HG03196 (cell line): ENCODE measurements at regions not wholly inside any gene's neighbourhood (a gene's known extent, or its start where the extent isn't known, plus 50 kb on each side); places are given as distances from the start of the nearest gene placed in this dataset.

Source experiments
- ATAC-seq: cut with Tn5 transposase; IDR thresholded peaks from one replicate; pipeline ENCODE4 v1.9.1; 2021; ENCODE audit not compliant: unreplicated experiment

DNA sequence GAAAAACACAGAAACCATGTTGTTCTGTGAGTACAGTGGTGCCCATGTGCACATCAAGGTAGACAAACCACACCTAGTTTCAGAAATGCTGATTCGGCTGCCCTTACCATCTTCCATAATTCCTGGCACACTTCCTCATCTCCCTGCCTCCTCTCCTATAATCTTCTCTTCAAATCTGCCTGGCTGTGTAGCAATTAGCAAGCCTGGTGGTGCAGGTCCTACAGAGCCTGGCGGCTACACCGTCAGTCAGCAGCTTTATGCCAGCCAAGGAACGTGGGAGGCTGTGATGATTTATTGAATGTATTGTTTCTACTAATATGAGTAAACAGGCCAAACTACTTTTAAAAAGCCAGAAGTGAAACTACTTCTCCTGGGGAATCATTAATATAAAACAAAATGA is 106.8 kb downstream of the SEMA6D start:
- no peak for ATAC-seq

DNA sequence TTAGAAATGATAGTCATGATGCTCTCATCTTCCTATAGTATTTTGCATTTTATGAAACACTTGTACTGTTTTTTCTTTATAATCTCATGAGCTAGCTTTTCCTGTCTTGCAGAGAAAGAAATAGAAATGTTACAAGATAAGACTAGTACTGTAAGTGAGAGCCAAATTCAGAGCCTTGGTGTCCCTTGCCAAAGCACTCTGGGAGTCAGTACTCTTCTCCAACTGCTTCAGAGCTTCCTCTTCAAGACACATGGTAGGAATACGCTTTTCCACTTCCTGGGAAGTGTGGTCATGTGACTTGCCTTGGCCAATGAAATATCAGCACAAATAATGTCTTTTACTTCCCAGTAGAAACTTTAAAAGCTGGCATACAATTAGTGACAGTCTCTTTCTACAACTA is 112.4 kb downstream of the SEMA6D start:
- no peak for ATAC-seq

DNA sequence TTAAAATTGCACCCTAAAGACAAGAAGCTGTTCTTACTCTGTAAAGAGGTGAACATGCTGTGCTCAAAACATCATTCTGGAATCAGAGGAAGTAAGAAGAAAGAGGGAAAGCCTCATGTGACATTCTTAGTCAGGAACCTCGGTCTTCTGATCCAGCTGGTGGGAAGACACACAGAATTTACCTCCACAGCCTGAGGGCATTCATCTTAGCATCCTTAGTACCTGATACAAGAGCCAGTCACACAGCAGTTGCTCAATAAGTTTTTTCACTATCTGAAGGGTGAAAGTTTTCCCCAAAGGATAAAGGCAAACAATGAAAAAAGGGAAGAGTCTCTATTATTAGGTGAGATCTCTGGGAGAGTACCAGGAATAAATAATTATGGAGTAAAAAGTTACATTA is 116.8 kb downstream of the SEMA6D start:
- ATAC-seq: no peak

DNA sequence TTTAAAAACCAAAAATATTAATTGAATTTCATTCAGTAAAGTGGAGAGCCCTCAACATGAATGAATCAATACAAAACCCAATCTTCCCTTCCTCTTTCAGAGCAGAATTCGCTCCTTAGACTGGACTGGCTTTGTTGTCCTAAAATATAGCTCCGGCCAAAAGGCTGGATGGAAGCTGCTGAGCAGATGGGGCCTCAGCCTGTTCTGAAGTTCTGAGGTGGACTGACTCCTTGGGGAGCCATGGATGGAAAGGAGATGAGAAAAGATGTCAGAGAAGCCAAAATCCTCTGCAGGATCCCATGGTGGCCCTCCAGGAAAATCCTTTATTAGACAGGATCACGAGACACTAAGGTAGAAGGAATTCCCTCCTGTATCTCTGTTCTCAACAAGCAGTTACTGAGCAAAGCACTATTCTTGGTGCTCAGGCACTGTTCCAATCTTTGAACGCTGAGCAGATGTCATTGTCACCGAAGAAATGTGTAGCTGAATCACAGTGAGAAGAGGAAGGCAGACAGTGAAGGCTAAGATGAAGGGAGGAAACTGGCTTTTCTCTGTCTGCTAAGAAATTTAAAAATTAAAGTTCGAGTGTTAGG is 122.0 kb downstream of the SEMA6D start:
- ATAC-seq: no peak

DNA sequence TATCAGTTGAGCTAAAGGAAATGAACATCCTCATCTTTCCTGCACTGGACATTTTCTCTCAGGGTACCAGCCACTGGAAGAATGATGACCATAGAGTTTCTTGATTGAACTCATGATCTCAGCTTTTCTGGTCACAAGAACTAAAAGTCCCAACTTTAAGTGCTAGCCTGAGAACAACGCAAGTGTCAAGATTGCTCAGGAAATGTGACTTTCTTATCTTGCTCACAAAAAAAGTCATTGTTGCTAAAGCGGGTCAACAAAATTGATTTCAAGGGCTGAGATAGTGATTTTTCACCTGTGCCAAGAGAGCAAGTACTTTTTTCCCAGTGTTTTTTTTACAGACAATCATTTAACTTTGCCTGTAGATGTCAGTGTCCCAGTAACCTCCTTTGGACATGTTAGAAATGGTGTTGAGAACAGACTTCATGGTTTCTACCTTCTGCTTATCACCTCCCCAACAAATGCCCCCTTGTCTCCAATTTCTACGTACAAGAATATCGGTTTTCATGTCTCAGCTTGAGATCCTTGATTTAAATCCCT is 125.9 kb downstream of the SEMA6D start:
- ATAC-seq: no peak

DNA sequence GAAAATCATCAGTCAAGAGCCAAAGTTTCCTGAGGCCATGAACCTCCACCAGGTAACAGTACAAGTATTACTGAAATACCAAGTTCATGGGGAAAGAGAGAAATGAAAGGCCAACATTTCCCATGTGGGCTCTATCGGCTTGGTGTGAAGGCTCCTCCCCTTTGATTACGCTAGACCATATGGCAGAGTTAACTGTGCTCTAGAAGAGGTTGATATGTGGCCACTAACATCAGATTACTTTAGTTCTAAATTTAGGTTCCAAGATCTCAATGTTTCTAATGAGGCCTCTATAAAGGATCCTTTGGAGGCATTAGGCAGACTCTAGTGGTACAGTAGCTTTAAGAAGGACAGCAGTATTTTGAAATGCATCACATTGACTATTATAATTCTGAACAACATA is 127.1 kb downstream of the SEMA6D start:
- ATAC-seq: no peak

DNA sequence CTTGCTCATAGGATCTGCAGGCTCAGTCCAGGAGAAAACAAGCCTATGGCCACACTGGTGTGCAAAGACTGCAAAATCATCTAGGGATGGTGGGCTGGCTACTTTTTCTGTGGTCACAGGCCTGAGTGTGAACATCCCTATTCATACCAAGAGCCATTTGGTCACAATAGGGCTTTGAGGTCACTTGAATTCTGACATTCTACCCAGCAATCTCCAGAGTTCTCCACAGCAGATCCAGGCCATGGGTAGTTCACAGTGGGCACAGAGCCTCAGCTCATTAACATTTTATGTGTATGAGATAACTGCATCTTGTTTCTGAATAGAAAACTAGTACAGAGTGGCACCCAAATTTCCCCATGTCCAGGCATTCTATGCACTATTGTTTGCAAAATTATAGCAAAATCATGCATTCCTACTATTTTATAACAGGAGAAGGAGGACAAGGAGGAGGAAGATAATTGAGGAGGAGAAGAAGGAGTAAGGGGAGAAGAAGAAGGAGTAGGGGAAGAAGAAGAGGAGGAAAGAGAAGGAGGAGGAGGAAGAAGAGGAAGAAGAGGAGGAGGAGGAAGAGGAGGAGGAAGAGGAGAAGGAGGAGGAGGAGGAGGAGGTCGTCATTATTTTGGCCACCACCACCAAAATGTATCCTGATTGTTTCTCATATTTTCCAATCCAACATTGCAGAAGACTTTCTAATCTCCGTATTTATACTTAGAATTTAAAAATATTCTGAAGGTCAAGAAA is 129.0 kb downstream of the SEMA6D start:
- ATAC-seq: no peak

DNA sequence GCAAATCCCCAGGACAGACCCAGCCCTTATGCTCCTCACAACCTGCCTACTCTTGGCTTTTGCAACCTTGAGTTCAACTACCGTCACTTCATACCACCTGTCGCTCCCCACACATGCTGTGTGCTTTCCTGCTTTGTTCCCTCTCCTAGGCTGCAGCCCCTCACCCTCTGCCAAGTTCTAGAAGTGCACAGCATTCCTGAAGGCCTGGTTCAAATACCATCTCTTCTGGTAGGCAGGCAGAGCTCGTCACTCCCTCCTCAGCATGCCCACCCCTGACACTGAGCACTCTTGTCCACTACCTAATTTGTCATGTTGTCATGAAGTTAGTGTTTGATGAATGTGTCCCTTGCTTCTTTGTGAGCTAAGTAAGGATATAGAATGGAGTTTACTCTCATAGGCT is 129.6 kb downstream of the SEMA6D start:
- ATAC-seq: no peak

DNA sequence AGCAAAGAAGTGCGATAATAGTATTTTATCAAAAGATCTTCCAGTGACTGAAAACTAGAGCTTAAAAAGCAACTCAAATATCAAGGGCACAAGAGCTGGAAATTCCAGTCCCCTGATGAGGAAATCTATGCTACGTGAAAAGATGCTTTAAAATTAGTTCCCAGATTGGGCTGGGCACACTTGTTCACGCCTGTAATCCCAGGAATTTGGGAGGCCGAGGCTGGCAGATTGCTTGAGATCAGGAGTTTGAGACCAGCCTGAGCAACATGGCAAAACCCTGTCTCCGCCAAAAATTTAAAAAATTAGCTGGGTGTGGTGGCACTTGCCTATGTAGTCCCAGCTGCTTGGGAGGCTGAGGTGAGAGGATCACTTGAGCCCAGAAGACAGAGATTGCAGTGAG is 138.8 kb downstream of the SEMA6D start:
- no peak for ATAC-seq

DNA sequence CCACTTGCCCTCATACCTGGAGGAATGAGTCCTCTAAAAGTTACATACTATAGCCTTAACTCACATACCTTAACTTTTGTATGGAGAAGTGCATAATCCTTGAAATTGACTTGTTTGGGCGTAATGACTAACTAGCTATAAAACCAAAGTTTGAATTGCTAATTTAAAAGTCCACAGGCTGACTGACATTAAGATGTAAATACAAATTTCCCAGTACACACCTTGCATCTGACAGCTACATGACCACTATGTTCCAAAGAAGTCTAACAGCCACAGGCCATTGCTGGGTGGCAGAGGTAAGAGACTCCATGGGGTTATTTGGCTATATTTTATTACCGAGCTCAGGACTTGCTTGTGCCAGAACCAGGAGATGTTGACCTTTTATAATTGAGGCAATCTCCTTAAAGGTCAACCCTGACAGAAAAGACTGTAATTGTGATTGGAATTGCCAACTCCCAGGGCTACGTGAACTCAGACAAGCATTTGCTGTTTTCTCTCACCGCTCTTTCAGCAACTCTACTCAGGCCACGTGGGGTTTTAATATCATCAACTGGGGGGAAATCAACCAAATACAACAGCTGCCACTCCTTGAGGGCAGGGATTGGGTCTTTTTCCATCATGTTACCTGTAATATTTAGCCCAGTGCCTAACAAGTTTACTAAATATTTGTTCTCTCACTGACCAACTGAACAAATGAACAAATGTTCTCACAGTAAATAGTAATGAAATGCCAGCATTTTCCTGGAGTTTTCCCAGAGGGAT is 139.9 kb downstream of the SEMA6D start:
- ATAC-seq: no peak

DNA sequence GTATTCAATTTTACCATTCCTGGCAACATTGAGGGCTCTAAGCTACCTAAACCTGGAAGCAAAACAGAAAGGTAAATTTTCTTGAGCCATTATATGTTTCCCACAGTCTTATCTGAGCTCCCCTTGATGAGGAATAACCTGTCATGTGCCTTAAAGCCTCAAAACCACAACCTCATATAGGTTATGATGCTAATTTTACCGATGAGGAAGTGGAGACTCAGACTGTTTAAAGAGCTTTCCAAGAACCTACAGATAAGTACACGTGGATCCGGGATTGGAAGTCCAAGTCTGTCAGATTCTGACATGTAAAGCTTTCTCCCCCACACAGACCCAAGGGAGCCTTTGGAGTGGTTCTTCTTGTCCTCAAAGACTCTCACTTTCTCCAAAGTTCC is 140.5 kb downstream of the SEMA6D start:
- ATAC-seq: no peak

DNA sequence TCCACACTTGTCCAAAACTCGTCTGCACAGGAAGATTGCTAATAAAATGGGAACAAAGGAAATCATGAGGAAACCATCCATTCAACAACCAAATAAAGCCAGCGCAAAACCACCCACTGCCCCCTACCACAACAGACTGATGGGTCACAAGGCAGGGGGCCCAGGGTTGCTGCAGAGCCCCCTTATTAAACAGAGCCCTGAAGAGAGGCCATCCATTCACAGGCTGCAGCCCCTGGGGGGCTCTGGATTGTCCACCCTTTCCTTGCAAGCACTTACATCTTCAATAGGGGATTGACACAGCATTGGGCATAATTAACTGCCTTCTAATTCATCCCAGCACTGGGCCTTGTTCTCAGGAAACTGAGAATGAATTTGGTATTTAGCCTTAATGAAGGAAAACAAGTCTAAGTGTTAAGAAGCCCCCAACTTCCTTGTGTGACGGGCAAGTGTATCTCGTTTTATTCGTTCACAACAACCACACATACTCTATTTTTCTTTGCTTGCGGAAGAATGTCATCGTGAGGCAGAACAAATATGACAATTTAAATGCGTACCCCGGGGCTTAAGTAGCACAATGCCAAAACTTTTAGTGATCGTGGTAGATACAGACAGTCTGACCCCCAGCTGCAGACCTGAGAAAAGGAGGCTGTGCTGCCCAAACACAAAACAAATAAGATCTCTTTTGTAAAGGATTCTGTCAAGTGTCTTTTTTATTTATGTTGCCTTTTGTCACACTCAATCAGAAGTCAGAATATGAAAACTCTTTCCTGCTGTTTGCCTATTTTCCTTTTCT is 144.0 kb downstream of the SEMA6D start:
- no peak for ATAC-seq

DNA sequence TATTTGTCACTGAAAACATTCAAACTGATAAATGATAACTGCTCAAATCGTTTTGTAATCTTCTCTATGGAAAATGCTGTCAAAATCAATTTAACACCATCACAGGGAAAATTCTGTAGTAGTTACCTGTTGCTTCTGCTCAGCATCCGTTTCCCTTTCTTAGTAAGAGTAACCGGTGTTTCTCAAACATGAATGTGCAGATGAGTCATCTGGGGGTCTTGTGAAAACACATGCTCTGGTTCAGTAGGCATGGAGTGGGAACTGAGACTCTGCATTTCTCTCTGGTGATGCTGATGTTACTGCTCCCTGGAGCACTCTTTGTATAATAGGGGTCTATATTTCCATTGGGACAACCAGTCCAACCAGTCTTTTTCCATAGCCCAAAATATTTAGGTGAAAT is 145.1 kb downstream of the SEMA6D start:
- peak; percentile 62 for ATAC-seq

DNA sequence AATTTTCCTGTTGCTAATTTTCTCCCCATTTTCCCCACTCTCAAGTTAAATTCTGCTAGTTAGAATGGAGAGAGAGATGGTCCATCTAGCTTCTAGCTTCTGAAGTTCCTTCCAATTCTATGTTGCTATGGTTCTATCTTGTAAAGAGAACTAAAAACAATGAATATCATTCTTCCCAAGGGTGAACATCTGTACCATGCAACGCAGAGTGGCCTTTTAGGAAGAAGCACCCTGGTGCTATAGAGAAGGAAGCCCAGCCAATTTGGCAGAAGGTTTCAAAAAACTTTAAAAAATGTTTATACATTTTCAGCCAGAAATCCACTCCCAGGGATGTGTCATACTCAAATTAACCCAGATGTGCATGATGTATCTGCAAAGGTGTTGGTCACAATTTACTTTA is 149.1 kb downstream of the SEMA6D start:
- no peak for ATAC-seq

DNA sequence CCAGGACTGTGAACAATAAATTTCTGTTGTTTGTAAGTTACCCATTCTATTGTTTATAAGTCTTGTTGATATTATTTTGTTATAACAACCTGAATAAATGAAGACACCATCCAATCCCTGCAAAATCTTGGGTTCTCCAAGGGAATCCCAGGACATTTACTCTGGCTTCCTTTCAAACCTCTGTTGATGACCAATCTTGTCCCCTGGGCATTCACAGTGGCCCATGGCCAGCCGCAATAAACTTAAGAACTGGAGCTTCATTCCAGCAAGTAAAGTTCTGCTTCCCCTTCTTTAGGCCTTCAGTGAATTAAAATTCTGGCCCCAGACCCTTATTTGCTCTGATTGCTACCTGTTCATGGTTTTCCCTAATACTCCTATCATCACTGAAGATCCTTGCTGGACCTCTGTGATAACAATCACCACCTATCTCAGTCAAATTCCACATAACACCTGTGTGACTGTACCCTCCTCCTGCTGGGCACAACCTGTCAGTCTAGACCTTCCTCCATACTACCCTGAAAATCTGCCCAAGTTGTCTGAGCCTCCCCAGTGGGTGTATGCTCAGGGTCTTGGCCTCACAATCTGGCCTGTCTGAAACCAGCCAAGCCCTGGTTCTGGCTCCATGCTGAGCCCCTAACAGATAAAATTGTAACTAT is 153.1 kb downstream of the SEMA6D start:
- ATAC-seq: no peak

DNA sequence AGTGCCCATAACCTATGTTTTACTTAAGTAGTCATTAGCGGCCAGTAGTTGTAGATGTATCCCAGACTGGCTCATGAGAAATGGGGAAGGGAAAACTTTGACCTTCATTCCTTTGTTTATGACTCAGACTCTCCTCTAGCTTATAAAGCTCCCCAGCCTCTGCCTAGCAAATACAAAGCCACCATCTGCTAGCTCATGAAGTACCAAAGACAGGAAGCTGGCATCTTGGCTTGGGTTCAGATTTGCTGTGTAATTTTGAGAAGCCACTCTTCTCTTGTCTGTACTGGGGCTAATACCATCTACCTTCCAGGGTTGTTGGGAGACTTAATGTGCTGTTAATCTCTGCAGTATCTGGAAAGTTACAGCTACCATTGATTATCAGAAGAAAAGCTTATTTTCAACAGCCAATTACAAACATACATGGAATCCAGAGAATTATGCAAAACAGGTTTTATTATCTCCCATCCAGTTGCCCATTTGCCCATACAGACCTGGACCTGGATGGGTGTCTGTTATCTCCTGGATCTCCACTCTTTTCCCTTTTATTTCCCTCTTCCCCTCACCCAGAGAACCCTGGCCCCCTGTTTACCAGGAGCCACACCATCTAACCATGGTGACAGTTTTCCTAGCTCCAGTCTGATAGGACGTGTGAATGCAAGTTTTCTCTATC is 153.8 kb downstream of the SEMA6D start:
- ATAC-seq: no peak

DNA sequence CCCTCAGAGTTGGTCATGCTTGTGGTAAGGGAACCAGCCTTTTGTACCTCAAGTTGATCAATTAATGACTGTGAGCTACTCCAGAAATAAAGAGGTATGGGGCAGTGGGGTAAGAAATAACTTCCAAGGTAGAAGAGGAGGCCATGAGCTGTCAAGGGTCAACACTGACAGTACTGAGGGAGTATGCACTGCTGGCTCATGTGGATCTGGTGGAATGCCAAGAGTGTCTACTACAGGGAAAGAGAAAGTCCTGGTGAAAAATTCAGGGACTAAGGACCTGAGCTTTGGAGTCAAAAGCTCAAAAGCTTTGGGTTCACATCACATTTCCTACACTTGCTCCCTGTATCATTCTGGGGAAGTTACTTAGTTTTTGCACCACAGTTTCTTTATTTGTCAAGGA is 154.9 kb downstream of the SEMA6D start:
- ATAC-seq: no peak

DNA sequence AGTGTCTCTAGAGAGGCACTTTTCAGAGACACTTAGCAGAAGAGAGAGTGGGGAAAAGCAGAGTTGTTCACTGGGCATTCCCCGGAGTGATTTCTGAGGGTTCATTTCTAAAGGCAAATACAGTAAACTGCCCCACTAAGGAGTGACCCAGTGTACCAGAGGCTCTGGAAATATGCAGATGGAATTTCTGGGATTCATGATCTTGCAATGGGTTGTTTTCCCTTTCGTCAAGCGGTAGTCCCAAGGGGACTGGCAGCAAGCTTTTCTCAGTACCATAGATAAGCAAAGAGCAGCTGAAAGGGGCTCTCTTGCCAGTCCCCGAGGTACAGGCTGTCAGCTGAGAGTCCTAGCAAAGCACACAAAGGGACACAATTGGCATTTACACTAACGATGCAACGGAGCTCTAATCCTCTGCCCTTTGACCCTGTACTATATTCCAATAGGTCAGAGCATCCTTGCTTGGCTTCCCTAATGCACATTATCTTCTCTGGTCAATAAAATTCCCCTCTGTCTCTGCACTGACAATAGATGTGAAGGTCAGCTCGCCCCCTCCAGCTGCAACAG is 155.6 kb downstream of the SEMA6D start:
- ATAC-seq: no peak

DNA sequence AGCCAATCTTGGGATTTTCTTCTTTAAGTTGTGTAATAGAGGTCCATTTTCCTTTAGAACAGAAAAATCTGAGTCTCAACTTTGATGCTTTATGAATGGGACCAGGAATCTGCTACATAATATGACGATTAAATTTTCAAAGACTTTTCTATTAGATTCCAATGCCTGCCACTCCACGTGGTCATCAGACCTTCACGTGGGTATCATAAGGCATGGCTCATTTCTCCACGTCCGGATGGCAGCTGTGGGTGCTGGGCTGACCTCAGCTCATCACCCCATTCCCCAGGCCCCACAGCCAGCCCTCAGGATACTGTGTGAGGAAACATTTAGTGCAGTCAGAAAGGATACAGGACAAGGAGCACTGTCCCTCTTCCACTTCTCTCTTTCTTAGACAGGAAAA is 159.7 kb downstream of the SEMA6D start:
- no peak for ATAC-seq

DNA sequence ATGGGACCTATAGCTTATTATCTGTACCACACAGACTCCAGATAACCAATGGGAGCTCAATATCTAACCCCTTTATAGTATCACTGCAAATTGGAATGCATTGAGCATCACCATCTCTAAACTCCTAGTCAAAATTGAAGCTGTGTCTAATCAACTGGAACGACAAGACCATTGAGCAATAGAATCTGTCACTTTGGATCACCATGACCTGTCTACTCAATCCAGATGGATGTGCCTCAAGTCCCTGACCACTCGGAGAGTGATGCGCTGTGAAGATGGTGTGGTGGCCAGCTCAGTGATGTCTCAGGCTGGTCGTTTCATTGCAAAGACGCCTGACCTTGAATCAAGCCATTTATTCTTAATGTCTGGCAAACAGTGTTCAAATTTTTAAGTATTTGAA is 160.5 kb downstream of the SEMA6D start:
- no peak for ATAC-seq
